Astrocyte (in vitro differentiated cells and primary cell): ENCODE measurements at regions not wholly inside any gene's neighbourhood (a gene's known extent, or its start where the extent isn't known, plus 50 kb on each side); places are given as distances from the start of the nearest gene placed in this dataset.

Source experiments
- DNase-seq: peaks from one replicate; pipeline ENCODE4 v3.0.0-alpha.2; 2010; ENCODE audit warnings: low read depth
- FAIRE-seq: peaks from 2 replicates; lab custom pipeline; 2011; peaks lifted over from hg19 to GRCh38; lab: Jason Lieb, UNC
- H2AFZ ChIP-seq: 2 replicates; pipeline ENCODE4 v1.6.0; 2012; ENCODE audit warnings: low read depth, low read length, inconsistent platforms
- H3K27ac ChIP-seq: 2 replicates; pipeline ENCODE4 v1.5.1; 2011; ENCODE audit warnings: low read depth, low read length, inconsistent platforms
- H3K27me3 ChIP-seq: 2 replicates; pipeline ENCODE4 v1.6.0; 2011; ENCODE audit warnings: low read length, inconsistent platforms; ENCODE audit not compliant: insufficient read depth
- H3K36me3 ChIP-seq: 2 replicates; pipeline ENCODE4 v1.5.1; 2011; ENCODE audit warnings: low read length, inconsistent platforms; ENCODE audit not compliant: insufficient read depth
- H3K4me1 ChIP-seq: 2 replicates; pipeline ENCODE4 v1.5.1; 2011; ENCODE audit warnings: low read length, inconsistent platforms; ENCODE audit not compliant: insufficient read depth
- H3K4me2 ChIP-seq: 2 replicates; pipeline ENCODE4 v1.6.0; 2012; ENCODE audit warnings: low read length, inconsistent platforms
- H3K4me3 ChIP-seq: 2 replicates; pipeline ENCODE4 v1.5.1; 2011; ENCODE audit warnings: low read depth, mild to moderate bottlenecking, low read length, inconsistent platforms; ENCODE audit not compliant: insufficient read depth
- H3K79me2 ChIP-seq: 2 replicates; pipeline ENCODE4 v1.6.0; 2012; ENCODE audit warnings: mild to moderate bottlenecking, low read length, inconsistent platforms; ENCODE audit not compliant: insufficient read depth
- H3K9ac ChIP-seq: 2 replicates; pipeline ENCODE4 v1.6.0; 2012; ENCODE audit warnings: mild to moderate bottlenecking, low read length, inconsistent platforms
- H3K9me3 ChIP-seq: 2 replicates; pipeline ENCODE4 v1.5.1; 2012; ENCODE audit warnings: low read depth, mild to moderate bottlenecking, low read length, inconsistent platforms; ENCODE audit not compliant: insufficient read depth
- H4K20me1 ChIP-seq: 2 replicates; pipeline ENCODE4 v1.6.0; 2012; ENCODE audit warnings: low read length, inconsistent platforms; ENCODE audit not compliant: insufficient read depth
- H3K27ac Mint-ChIP-seq: one replicate; pipeline ENCODE4 v1.8.0; 2021; ENCODE audit warnings: mild to moderate bottlenecking, mixed read lengths; ENCODE audit not compliant: unreplicated experiment
- H3K27me3 Mint-ChIP-seq: one replicate; pipeline ENCODE4 v1.8.0; 2021; ENCODE audit warnings: low read depth, mixed read lengths; ENCODE audit not compliant: unreplicated experiment
- H3K36me3 Mint-ChIP-seq: one replicate; pipeline ENCODE4 v1.8.0; 2021; ENCODE audit warnings: low read depth, mixed read lengths; ENCODE audit not compliant: unreplicated experiment
- H3K4me1 Mint-ChIP-seq: one replicate; pipeline ENCODE4 v1.8.0; 2021; ENCODE audit warnings: low read depth, mixed read lengths; ENCODE audit not compliant: unreplicated experiment
- H3K4me3 Mint-ChIP-seq: one replicate; pipeline ENCODE4 v1.8.0; 2021; ENCODE audit warnings: mild to moderate bottlenecking, moderate library complexity, mixed read lengths; ENCODE audit not compliant: unreplicated experiment
- H3K9me3 Mint-ChIP-seq: one replicate; pipeline ENCODE4 v1.8.0; 2021; ENCODE audit warnings: mild to moderate bottlenecking, mixed read lengths; ENCODE audit not compliant: unreplicated experiment
- EZH2 ChIP-seq: IDR thresholded peaks from 2 replicates; pipeline ENCODE4 v1.6.1; 2012; ENCODE audit warnings: mild to moderate bottlenecking, low read length, inconsistent platforms; ENCODE audit not compliant: insufficient read depth
- TF ChIP-seq, protein P1 (sequence below): IDR thresholded peaks from 2 replicates; pipeline ENCODE4 v1.5.1; 2011; ENCODE audit warnings: low read depth, mild to moderate bottlenecking, inconsistent platforms, low read length, moderate library complexity; ENCODE audit not compliant: insufficient read depth

DNA sequence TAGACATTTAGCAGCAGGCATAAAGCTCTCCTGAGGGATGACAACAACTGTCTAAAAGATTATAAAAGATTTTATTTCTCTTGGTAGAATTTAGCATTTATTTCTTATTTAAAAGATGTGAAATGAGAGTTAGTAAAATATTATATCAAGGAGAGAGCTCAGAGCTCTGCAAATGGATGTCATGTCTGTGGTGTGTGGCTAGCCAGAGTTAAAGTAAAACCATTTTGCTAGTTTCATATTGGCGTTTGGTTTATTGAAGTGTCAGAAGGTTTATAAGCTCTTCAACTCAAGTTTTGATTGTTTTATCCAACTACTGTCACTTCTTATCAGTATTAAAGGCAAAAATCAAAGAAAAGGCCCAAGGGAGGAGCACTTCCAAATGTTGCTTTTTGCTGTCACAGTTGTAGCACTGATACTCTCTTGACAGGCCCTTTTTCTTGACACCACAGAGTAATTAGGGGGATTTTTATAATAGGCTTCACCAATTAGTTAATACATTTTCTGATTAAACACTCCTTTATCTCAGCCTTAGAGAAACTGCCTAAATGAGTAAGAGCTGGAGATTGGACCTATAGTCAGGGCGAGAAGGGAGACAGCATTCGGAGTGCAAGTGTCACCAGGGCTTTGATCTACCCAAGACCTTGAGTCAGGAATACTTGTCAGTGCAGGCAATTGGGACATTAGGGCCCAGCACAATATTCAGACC lies 233.9 kb downstream of the PTBP2 start:
- Mint-ChIP-seq H3K9me3 (no peaks in the 10 kb centered on the region), H3K36me3 (no peaks in the 10 kb centered on the region), H3K27ac (no peak overlapping the region), H3K27me3 (no peaks in the 10 kb centered on the region), H3K4me1 (no peaks in the 10 kb centered on the region), H3K4me3 (no peak overlapping the region)
- Histone ChIP-seq H3K27ac (no peak overlapping the region), H3K4me1 (no peaks in the 10 kb centered on the region), H3K4me3 (no peak overlapping the region), H3K9me3 (no peaks in the 10 kb centered on the region), H3K9ac (no peak overlapping the region), H2AFZ (no peak overlapping the region), H4K20me1 (no peaks in the 10 kb centered on the region), H3K4me2 (no peak overlapping the region), H3K36me3 (no peaks in the 10 kb centered on the region), H3K27me3 (no peaks in the 10 kb centered on the region), H3K79me2 (no peaks in the 10 kb centered on the region)
- no peak for DNase-seq
- TF ChIP-seq EZH2 = no peak
- TF ChIP-seq, protein P1, sequence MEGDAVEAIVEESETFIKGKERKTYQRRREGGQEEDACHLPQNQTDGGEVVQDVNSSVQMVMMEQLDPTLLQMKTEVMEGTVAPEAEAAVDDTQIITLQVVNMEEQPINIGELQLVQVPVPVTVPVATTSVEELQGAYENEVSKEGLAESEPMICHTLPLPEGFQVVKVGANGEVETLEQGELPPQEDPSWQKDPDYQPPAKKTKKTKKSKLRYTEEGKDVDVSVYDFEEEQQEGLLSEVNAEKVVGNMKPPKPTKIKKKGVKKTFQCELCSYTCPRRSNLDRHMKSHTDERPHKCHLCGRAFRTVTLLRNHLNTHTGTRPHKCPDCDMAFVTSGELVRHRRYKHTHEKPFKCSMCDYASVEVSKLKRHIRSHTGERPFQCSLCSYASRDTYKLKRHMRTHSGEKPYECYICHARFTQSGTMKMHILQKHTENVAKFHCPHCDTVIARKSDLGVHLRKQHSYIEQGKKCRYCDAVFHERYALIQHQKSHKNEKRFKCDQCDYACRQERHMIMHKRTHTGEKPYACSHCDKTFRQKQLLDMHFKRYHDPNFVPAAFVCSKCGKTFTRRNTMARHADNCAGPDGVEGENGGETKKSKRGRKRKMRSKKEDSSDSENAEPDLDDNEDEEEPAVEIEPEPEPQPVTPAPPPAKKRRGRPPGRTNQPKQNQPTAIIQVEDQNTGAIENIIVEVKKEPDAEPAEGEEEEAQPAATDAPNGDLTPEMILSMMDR = no peak
- FAIRE-seq = no peak

DNA sequence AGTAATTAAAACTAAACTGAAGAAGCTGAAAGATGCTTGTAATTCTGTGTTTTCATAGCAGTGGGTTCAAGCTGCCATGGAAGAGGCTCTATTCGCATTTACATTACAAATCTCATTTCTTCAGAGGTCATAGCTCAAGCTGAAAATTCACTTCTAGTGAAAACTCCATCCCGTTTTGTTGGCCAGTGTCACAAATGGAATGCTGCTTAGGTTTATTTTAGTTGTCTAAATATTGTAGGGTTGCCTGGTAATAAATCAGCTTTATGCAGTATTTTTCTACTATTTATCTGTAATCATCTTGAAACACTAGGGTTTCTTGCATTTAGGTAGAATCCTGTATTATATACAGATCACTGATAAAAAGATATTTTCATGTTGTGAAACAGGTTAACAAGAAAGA lies 240.6 kb downstream of the PTBP2 start:
- Mint-ChIP-seq H3K27ac (no peak overlapping the region), H3K36me3 (no peaks in the 10 kb centered on the region), H3K4me1 (peaks cover 8% of the 10 kb centered on the region), H3K27me3 (no peaks in the 10 kb centered on the region), H3K4me3 (no peak overlapping the region), H3K9me3 (no peaks in the 10 kb centered on the region)
- no peaks in the 10 kb centered on the region for H3K79me2 ChIP-seq
- H4K20me1 ChIP-seq = no peaks in the 10 kb centered on the region
- no peak overlapping the region for H3K4me3 ChIP-seq
- no peak overlapping the region for H3K4me2 ChIP-seq
- no peak overlapping the region for H3K9ac ChIP-seq
- FAIRE-seq (peak; percentile 20), DNase-seq (no peak)
- H3K4me1 ChIP-seq = no peaks in the 10 kb centered on the region
- no peak for TF ChIP-seq EZH2
- TF ChIP-seq, protein P1 = no peak
- H3K27ac ChIP-seq = no peak overlapping the region
- no peaks in the 10 kb centered on the region for H3K9me3 ChIP-seq
- H3K27me3 ChIP-seq = no peaks in the 10 kb centered on the region
- no peaks in the 10 kb centered on the region for H3K36me3 ChIP-seq
- no peak overlapping the region for H2AFZ ChIP-seq

DNA sequence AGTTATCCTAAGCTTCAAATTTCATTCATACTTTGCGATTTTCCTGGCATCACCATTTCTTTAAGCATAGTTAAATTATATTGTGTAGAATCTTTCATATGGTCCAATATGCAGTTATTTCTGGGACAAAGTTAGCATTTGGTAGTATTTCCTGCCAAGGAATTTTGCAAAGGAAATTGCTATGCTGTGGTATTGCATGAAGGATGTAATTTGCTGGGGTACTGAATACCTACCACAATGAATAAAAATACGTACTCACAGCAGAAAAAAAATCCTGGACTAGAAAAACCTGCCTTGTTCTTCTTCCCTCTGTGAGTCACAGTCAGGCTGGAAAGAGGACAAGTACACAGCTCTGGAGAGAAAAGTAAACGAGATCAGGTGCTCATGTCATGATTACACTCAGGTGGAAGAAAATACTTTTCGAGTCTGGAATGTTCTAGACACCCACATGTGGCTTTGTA lies 241.2 kb downstream of the PTBP2 start:
- Histone ChIP-seq H2AFZ (no peak overlapping the region), H3K9ac (no peak overlapping the region), H3K4me2 (no peak overlapping the region), H3K4me3 (no peak overlapping the region), H3K79me2 (no peaks in the 10 kb centered on the region), H3K36me3 (no peaks in the 10 kb centered on the region), H3K4me1 (no peaks in the 10 kb centered on the region), H3K9me3 (no peaks in the 10 kb centered on the region), H3K27me3 (no peaks in the 10 kb centered on the region), H3K27ac (no peak overlapping the region), H4K20me1 (no peaks in the 10 kb centered on the region)
- DNase-seq (peak; percentile 87), FAIRE-seq (no peak)
- no peaks in the 10 kb centered on the region for H3K36me3 Mint-ChIP-seq
- TF ChIP-seq, protein P1 = no peak
- TF ChIP-seq EZH2 = no peak
- no peaks in the 10 kb centered on the region for H3K27me3 Mint-ChIP-seq
- peaks cover 8% of the 10 kb centered on the region for H3K4me1 Mint-ChIP-seq
- H3K9me3 Mint-ChIP-seq = no peaks in the 10 kb centered on the region
- H3K4me3 Mint-ChIP-seq = no peak overlapping the region
- no peak overlapping the region for H3K27ac Mint-ChIP-seq
